AG09319 (cell line): ENCODE measurements at regions not wholly inside any gene's neighbourhood (a gene's known extent, or its start where the extent isn't known, plus 50 kb on each side); places are given as distances from the start of the nearest gene placed in this dataset.

Experiments used
- DNase-seq: peaks from one replicate; pipeline ENCODE4 v3.0.0-alpha.2; 2010; ENCODE audit warnings: low read depth; ENCODE audit errors: extremely low read depth
- TF ChIP-seq, protein P1 (sequence below): IDR thresholded peaks from 2 replicates; pipeline ENCODE4 v1.5.1; 2011; ENCODE audit warnings: low read depth, mild to moderate bottlenecking, inconsistent platforms, low read length, moderate library complexity

DNA sequence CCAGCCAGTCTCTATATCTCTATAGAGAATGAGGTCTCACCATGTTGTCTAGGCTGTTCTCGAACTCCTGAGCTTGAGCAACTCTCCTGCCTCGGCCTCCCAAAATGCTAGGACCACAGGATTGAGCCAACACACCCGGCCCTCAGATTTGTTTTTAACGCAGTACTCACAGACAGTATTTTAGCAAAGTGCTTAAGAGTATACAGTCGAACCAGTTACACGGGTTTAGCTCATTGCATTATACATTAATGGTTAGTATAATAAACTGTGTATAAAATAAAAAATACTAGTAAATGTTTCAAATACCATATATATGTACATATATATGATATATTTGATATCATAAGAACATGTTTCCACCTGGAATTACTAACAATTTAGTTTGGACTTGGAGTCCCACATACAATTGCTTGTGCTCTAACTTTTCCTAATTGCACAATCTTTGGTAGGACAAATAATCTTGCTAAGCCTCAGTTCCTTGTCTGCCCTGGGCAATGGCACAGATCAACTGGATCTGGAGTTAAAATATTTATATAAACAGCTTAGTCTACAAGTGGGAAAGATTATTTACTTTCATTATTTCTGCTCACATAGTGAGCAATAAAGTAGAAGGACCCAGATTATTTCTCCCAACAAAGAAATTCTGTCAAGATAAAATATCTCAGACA, 508.9 kb upstream of the LRATD1 start:
- TF ChIP-seq, protein P1, sequence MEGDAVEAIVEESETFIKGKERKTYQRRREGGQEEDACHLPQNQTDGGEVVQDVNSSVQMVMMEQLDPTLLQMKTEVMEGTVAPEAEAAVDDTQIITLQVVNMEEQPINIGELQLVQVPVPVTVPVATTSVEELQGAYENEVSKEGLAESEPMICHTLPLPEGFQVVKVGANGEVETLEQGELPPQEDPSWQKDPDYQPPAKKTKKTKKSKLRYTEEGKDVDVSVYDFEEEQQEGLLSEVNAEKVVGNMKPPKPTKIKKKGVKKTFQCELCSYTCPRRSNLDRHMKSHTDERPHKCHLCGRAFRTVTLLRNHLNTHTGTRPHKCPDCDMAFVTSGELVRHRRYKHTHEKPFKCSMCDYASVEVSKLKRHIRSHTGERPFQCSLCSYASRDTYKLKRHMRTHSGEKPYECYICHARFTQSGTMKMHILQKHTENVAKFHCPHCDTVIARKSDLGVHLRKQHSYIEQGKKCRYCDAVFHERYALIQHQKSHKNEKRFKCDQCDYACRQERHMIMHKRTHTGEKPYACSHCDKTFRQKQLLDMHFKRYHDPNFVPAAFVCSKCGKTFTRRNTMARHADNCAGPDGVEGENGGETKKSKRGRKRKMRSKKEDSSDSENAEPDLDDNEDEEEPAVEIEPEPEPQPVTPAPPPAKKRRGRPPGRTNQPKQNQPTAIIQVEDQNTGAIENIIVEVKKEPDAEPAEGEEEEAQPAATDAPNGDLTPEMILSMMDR, result no peak
- no peak for DNase-seq

DNA sequence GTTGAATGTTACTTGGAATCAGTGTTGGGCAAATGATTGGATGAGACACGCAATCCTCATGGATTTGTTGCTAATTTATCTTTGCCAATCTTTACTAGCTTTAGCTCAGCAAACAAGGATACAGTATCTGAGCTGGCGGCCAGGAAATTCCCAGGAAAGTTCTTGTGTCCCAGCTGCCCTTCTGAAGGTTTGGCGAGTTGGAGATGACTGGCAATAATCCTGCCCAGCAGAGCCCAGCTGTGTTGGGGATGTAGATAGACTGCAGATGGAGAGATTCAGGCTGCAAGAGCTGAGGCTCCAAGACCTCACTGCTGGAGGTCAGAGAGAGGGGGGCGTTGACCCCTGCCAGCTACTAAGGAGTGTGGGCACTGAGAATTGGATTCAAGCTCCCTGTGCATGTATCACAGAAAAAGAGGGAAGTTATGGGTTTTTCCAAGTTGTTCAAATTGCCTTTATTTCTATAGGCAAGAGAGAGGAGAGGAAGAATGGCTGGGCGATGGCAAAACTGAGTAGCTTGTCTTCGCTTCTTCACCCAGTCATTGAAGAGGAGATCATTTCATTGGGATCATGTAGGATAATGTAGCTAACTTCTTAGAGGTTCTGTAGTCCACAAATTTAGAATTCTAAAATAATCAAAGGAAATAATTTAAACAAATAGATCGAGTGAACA, 506.8 kb upstream of the LRATD1 start:
- no peak for DNase-seq
- TF ChIP-seq, protein P1, result no peak

DNA sequence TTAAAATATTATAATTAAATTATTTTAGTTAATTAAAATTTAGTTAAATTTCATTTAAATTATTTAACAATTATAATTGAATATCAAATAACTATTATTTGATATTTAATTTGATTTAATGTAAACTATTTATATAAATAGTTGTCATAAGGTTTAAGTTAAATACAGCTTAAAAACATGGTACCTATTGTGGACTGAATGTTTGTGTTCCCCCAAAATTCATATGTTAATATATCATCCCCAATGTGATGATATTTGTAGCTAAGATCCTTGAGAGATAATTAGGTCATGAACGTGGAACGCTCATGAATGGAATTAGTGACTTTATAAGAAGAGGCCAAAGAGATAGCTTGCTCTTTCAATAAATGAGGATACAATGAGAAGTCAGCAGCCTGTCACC, 505.7 kb upstream of the LRATD1 start:
- no peak for DNase-seq

DNA sequence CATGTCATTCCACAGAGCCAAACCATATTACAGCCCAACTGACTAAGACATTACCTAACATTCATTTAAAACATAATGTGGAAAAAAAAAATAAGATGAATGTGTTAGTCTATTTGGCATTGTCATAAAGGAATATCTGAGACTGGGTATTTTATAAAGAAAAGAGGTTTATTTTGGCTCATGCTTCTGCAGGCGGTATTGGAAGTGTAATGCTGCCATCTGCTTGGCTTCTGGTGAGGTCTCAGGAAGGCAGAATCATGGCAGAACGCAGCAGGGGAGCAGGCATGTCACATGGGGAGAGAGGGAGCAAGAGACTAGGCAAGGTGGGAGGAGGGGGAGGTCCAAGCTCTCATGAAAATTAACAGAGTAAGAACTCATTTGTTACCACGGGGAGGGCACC, 504.8 kb upstream of the LRATD1 start:
- TF ChIP-seq, protein P1, result no peak
- no peak for DNase-seq

More for the DNA sequence above, 505.7 kb upstream of the LRATD1 start:
- TF ChIP-seq, protein P1, result no peak

DNA sequence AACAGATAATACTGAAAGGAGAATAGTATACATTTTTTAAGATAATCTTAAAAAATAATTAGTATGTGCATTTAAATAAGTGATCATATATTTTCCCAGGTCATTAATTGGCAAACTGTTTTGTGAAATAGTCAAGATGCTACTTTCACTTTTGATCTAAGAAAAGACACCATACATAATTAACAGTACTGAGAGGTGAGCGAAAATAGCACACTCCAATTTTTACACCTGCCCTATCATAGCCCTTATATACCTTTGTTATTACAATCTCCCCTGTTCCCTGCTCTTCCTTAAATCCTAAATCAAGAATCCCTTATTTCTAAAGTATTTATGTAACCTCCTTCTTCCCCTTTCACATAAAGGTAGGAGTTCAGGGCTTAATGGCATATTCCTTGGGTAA, 500.1 kb upstream of the LRATD1 start:
- DNase-seq, result no peak
- TF ChIP-seq, protein P1, result no peak

DNA sequence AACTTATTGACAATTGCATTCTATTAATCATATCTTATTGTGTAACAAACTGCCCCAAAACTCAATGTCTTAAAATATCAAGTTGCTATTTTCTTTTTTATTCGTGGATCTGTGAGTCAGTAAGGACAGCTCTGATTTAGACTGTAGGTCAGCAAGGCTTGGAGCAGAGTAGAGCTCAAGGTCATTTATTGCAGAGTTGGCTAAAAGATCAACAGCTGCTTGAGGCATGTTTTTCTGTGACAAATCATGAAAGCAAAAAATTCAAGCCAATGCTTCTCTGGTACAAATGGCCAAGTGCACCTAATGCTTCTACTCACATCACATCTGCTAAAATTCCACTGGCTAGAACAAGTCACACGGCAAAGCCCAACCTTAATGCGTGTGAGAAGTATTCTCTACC, 497.7 kb upstream of the LRATD1 start:
- TF ChIP-seq, protein P1, result no peak
- no peak for DNase-seq

DNA sequence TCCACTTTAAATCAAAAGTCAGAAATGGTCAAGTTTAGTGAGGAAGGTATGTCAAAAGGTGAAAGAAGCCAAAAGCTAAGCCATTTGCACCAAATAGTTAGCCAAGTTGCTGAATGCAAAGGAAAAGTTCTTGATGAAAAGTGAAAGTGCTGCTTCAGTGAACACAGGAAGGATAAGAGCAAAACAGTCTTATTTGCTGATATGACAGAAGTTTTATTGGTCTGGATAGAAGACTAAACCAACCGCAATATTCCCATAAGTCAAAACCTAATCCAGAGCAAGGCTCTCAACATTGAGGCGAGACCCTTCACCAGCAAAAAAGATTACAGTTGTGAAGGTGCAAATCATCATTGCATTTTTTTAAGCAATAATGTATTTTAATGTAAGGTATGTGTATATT, 496.5 kb upstream of the LRATD1 start:
- TF ChIP-seq, protein P1, result no peak
- DNase-seq, result no peak
